ENCODE measurements at regions not wholly inside any gene's neighbourhood (a gene's known extent, or its start where the extent isn't known, plus 50 kb on each side); places are given as distances from the start of the nearest gene placed in this dataset.

- intact Hi-C loops (cut with micrococcal nuclease; ENCODE audit: unreplicated experiment) (no loop called here), in situ Hi-C loops (cut with HindIII; ENCODE audit: low pct_unique_long_range_greater_than_20kb, low sequenced_read_pairs) (no loop called here)
- TF ChIP-seq REST (IDR thresholded peaks at IDR 0.05; ENCODE audit: insufficient read depth in 1 of 2, low read depth in 2 of 2, low read length in 1 of 2) (no peak), CTCF (IDR thresholded peaks at IDR 0.05) (no peak), SIN3A (IDR thresholded peaks at IDR 0.05; ENCODE audit: borderline replicate concordance, insufficient read depth, low read depth, low read length) (no peak), POLR2AphosphoS5 (IDR thresholded peaks at IDR 0.05; ENCODE audit: low read depth, low read length) (no peak), TCF7L2 (IDR thresholded peaks at IDR 0.05; ENCODE audit: low read depth, low read length) (no peak)
- no peaks in the 10 kb centered on the region for H3K36me3 ChIP-seq (ENCODE audit: control insufficient read depth, insufficient read depth, low read length)
- BruUV-seq (replicated peaks): no TSS peak
- ChIA-PET CTCF (no interaction called here), POLR2A (no interaction called here)
- no peak overlapping the region for H3K27ac ChIP-seq (ENCODE audit: low read length)
- DNase-seq (ENCODE audit: low read depth, low spot score) (no peak), ATAC-seq (no peak)
- no peak overlapping the region for H3K4me3 ChIP-seq (ENCODE audit: low read depth in 2 of 2, low read length in 2 of 2)
- H3K27me3 ChIP-seq (ENCODE audit: control insufficient read depth, insufficient read depth, low read length): no peaks in the 10 kb centered on the region
- H3K9me3 ChIP-seq (ENCODE audit: control insufficient read depth, insufficient read depth, low read depth, low read length): no peaks in the 10 kb centered on the region
- H3K4me1 ChIP-seq (ENCODE audit: control insufficient read depth, insufficient read depth, low read length): no peaks in the 10 kb centered on the region
These were observed 617.4 kb downstream of the SOX6 start for GRCh38 chr11:15738931-15739330.

GRCh38 chr11:15742626-15743519 is 613.5 kb downstream of the SOX6 start:
- H3K27ac ChIP-seq (ENCODE audit: low read length): no peak overlapping the region
- intact Hi-C loops (cut with micrococcal nuclease; ENCODE audit: unreplicated experiment): no loop called here
- H3K36me3 ChIP-seq (ENCODE audit: control insufficient read depth, insufficient read depth, low read length): no peaks in the 10 kb centered on the region
- in situ Hi-C loops (cut with HindIII; ENCODE audit: low pct_unique_long_range_greater_than_20kb, low sequenced_read_pairs): no loop called here
- no peaks in the 10 kb centered on the region for H3K4me1 ChIP-seq (ENCODE audit: control insufficient read depth, insufficient read depth, low read length)
- H3K9me3 ChIP-seq (ENCODE audit: control insufficient read depth, insufficient read depth, low read depth, low read length): no peaks in the 10 kb centered on the region
- no peak for DNase-seq (ENCODE audit: low read depth, low spot score)
- TF ChIP-seq REST (IDR thresholded peaks at IDR 0.05; ENCODE audit: insufficient read depth in 1 of 2, low read depth in 2 of 2, low read length in 1 of 2) (no peak), CTCF (IDR thresholded peaks at IDR 0.05) (no peak), POLR2AphosphoS5 (IDR thresholded peaks at IDR 0.05; ENCODE audit: low read depth, low read length) (no peak), TCF7L2 (IDR thresholded peaks at IDR 0.05; ENCODE audit: low read depth, low read length) (no peak), SIN3A (IDR thresholded peaks at IDR 0.05; ENCODE audit: borderline replicate concordance, insufficient read depth, low read depth, low read length) (no peak)
- ChIA-PET CTCF (no interaction called here), POLR2A (no interaction called here)
- H3K27me3 ChIP-seq (ENCODE audit: control insufficient read depth, insufficient read depth, low read length): no peaks in the 10 kb centered on the region
- ATAC-seq: no peak
- no peak overlapping the region for H3K4me3 ChIP-seq (ENCODE audit: low read depth in 2 of 2, low read length in 2 of 2)
- BruUV-seq (replicated peaks): no TSS peak

All from Panc1 (cell line).